ENCODE measurements at regions not wholly inside any gene's neighbourhood (a gene's known extent, or its start where the extent isn't known, plus 50 kb on each side); places are given as distances from the start of the nearest gene placed in this dataset.

GRCh38 chr14:49420201-49420600 is 166.0 kb downstream of the RPS29 start:
- no peak for TF ChIP-seq CTCF (IDR thresholded peaks at IDR 0.05)
- TF ChIP-seq POLR2A (IDR thresholded peaks at IDR 0.05), result no peak
